LNCaP clone FGC (cell line): ENCODE measurements at regions not wholly inside any gene's neighbourhood (a gene's known extent, or its start where the extent isn't known, plus 50 kb on each side); places are given as distances from the start of the nearest gene placed in this dataset.

Source experiments
- DNase-seq: peaks from one replicate; pipeline ENCODE4 v3.0.0-alpha.2; 2011; ENCODE audit warnings: low read depth
- H3K4me3 ChIP-seq: 2 replicates; pipeline ENCODE4 v1.5.1; 2011; ENCODE audit warnings: mild to moderate bottlenecking, low read depth, low read length, control low read depth
- CTCF ChIP-seq: IDR thresholded peaks from 2 replicates; pipeline ENCODE4 v1.5.1; 2012; ENCODE audit warnings: mild to moderate bottlenecking; ENCODE audit not compliant: control insufficient read depth, insufficient read depth; ENCODE audit errors: extremely low read depth

- no peak for TF ChIP-seq CTCF
- DNase-seq: no peak
- H3K4me3 ChIP-seq: no peak overlapping the region
These were observed 1007.4 kb downstream of the TTLL7 start for GRCh38 chr1:82991569-82991968.

- no peak for DNase-seq
- TF ChIP-seq CTCF: no peak
- no peak overlapping the region for H3K4me3 ChIP-seq
These were observed 1019.2 kb downstream of the TTLL7 start for GRCh38 chr1:82979593-82980236.

- no peak for TF ChIP-seq CTCF
- no peak for DNase-seq
- no peak overlapping the region for H3K4me3 ChIP-seq
These were observed 1020.2 kb downstream of the TTLL7 start for GRCh38 chr1:82978461-82979324.

- DNase-seq: no peak
- H3K4me3 ChIP-seq: no peak overlapping the region
- TF ChIP-seq CTCF: no peak
These were observed 1025.9 kb downstream of the TTLL7 start for GRCh38 chr1:82972841-82973553.

GRCh38 chr1:82969340-82969739 lies 1029.6 kb downstream of the TTLL7 start:
- no peak for TF ChIP-seq CTCF
- no peak overlapping the region for H3K4me3 ChIP-seq
- DNase-seq: no peak

- TF ChIP-seq CTCF: no peak
- no peak for DNase-seq
- H3K4me3 ChIP-seq: no peak overlapping the region
These were observed 1036.3 kb downstream of the TTLL7 start for GRCh38 chr1:82962658-82963057.
